CMK (cell line): ENCODE measurements at regions not wholly inside any gene's neighbourhood (a gene's known extent, or its start where the extent isn't known, plus 50 kb on each side); places are given as distances from the start of the nearest gene placed in this dataset.
"Not testable (repeated sequence)": the region's sequence is repeated elsewhere in the genome, so short reads cannot be mapped to it uniquely, and the experiment has no call there.

Experiments
- DNase-seq: peaks from one replicate; pipeline ENCODE4 v3.0.0-alpha.2; 2010; ENCODE audit warnings: low read depth

DNA sequence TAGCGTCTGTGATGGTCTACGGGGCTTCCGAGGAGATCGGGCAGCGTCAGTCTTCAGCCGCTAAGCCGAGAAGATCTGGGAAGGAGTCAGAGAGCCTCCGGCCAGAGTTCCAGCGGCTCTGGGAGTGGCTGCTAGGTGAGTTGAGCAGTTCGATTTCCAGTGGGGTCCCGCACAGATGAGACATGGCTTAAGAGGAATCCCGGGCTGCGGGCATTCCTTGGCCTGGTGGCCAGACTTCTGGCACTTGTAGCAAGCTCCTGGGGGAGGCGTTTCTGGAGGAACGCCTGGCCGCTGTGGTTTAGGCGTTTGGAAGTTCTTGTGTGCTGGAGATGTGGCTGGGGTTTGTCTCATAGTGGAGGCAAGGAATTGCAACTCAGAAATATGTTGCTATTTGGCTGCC is 915.3 kb upstream of the CRIM1 start:
- not testable (repeated sequence) for DNase-seq

DNA sequence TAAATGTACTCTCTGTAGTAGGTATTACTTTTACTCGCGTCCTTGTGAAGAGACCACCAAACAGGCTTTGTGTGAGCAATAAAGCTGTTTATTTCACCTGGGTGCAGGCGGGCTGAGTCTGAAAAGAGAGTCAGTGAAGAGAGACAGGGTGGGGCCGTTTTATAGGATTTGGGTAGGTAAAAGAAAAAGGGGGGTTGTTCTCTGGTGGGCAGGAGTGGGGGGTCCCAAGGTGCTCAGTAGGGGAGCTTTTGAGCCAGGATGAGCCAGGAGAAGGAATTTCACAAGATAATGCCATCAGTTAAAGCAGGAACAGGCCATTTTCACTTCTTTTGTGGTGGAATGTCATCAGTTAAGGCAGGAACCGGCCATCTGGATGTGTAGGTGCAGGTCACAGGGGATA is 918.7 kb upstream of the CRIM1 start:
- not testable (repeated sequence) for DNase-seq

DNA sequence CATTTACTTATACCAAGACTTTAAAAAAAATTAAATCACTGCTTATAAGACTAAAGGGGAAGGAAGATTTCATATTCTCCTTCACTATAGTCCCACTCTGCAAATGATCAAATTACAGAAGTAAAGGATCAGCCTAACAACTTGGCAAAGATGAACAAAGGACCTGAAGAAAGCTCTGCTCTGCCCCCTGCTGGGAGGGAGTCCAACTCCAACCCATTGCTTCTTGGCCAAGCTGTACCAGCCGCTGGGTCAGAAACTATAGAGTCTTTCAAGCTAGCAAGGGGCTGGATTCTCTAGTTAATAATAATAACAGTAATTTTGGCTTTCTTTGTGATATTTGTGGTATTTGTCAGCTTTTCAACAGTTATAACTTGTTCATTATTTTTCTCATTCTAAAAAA is 927.0 kb upstream of the CRIM1 start:
- peak; percentile 25 for DNase-seq

DNA sequence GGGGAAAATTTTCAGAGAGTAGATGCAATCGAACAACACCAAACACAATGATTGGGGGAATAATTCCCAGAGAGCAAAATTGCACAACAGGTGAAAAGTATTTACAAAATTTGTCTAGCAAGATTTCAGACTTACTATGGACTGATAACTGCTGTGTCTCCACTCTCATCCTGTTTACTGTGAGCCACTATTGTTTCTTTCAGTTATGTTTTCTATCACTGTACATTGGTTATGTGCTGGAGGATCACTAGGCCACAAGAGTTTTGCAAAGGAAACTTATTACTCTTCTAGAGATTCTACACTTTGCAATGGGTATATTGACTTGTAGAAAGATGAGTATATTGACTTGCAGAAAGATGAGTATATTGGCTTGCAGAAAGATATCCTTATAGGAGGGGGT is 934.1 kb upstream of the CRIM1 start:
- DNase-seq = no peak

DNA sequence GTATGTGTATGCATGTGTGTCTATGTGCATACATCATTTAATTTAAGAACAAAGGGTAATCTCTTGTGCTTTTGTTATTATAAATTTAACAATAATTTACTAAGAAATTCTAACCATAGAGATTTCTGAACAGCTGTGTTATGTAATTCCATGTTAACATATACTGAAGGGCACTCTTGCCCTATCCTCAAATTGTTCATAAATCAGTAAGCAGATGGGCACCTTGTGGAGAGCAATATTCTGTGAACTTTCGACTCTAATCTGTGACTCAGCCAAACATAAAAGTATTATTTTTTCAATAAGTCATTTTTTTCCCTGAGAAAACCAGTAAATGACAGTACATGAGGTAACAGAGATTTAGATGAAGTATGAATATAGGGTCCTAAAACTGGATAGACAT is 938.3 kb upstream of the CRIM1 start:
- DNase-seq = no peak

DNA sequence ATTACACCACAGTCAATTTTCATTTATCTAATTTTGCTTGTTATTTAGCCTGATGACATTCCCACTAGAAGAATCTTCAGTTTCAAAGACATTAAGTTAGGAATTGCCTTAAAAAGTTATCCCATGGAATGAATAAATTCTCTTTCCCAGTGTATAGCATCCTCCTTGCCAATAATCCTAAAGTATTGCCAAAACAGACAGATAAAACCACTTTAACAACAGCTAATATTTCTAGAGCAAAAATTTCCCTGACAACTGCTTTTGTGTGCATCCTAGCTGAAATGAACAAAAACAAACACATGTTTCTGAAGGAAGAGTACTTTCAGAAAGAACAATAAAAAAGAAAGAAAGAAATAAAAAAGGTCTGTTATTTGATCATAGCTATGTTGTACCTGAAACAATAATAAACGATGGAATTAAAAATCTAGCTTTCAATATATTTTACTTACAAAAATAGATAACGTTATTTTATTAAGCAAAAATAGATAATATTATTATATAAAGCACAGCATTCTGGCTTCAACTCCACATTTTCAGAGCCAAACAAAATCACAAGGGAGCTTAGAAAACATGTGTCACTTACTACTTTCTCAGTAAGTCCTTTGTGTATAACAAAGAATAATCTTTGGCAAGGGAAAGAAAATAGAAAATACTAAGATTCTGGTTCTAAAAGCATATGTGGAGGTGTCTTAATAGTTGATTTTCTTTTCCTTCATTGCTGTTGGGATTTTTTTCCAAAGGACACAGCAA is 939.0 kb upstream of the CRIM1 start:
- no peak for DNase-seq

DNA sequence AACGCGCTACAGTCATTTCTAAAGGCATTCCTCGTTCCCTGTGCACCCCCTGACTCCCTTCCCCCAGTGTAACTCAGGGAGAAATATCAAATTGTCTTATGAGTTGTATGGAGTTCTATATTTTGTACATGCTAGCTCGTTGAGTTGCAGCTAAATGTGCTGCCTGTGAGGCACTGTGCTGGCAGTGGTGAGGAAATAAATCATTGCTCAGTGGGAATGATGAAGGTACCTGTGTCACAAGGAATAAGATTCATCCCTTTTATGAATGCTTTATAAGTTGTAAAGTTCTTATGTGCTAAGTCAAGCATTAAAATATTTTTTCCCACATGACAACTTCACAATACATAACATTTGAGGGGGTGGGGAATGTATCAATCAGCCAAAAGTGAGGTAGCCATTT is 939.6 kb upstream of the CRIM1 start:
- DNase-seq = no peak

DNA sequence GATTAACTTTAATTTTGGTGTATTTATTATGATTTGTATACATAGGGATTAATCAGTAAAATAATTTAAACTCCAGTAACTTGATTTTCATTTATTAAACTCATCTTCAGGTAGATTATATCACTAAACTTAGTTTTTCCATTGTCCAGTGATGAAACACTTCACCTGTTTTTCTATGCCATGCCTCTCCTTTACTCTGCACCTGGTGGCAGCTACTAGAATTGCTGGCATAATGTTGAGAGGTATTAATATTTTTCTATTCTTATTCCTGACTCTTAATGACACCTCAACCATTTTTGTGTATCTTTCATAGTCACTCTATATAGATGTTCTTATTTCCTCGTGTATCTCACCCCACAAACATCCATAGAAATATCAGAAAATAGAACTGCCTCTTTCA is 940.3 kb upstream of the CRIM1 start:
- no peak for DNase-seq

DNA sequence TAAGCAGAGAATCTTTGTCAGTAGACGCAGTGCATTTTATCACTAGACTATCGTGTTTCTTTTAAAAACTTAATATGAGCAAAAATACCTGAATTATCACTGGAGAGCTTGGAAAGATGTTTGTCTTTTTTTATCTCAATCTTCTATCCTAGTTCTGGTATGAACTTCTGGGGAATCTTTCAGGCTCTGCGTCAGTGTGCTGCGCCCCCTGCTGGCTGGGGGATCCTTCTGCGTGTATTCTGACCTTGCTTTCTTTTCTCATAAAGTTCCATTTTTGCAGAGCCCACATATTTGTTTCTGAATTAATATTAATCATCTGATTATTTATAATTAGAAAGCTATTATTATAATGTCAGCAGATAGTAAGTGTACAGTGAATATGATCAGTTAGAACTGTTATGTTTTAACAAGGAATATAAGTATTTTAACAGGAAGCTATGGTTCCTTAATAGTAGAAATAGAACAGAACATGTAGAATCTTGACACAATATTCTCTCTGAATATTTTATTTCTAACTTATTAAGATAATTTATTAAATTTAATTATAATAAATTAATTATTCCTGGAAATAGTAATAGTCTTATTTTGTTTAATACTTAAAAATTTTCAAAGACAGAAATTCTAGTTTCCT is 945.0 kb upstream of the CRIM1 start:
- peak; percentile 15 for DNase-seq

DNA sequence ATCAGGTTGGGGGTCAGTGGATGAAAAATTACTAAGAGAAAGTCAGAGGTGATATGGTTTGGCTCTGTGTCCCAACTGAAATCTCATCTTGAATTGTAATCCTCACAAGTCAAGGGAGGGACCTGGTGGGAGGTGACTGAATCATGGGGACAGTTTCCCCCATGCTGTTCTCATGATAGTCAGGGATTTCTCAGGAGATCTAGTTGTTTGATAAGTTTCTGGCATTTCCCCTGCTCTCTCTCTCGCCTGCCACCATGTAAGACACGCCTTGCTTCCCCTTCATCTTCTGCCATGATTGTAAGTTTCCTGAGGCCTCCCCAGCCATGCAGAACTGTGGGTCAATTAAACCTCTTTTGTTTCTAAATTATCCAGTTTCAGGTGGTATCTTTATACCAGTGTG is 945.8 kb upstream of the CRIM1 start:
- no peak for DNase-seq

DNA sequence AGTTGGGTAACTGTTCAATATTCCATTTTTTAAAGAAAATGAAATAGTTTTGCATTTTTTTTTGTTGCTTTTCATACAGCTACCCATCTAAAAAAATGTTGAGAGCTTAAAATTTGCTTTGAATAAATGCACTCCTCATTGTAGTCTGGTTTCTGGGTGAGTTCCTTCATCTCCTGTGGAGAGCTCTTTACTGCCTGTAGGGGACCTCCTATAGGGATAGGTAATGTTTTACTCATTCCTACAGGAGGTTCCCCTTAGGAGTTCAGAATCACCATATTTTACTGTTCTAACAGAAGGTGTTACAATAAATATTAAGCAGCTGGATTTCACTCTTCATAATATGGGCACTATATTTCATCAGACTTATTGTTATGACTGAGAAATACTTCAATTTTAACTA is 947.3 kb upstream of the CRIM1 start:
- no peak for DNase-seq

DNA sequence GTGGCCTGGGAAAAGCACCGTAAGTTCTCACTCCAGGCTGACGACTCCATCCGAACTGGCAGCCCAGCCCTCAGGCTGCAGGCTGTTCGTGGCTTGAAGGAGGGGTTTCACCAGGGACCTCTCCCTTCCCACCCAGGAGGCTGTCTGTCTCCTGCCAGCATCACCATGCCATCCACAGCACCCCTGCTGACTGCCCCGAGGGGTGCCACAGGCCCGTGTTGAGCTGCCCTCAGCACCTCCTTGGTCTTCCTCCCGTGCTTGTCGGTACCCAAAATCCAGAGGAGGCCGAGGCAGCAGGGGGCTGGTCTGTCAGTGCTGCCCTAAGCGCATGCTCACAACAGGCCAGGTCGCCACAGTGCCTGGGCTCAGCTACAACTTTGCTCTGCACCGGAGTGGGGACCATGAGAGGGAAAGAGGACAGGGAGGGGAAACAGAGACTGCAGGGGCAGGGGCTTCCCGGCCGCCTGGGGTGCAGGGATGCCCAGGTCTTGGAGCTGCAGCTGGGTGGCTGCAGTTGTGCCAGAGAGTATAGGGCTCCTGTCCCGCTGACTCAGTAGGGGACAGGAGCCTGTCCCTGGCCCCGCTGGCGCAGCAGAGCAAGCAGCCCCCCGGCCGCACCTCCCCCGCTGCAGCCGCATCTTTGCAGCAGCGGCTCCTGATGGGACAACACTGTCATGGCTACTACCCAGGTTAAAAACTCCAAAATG is 963.7 kb upstream of the CRIM1 start:
- no peak for DNase-seq

DNA sequence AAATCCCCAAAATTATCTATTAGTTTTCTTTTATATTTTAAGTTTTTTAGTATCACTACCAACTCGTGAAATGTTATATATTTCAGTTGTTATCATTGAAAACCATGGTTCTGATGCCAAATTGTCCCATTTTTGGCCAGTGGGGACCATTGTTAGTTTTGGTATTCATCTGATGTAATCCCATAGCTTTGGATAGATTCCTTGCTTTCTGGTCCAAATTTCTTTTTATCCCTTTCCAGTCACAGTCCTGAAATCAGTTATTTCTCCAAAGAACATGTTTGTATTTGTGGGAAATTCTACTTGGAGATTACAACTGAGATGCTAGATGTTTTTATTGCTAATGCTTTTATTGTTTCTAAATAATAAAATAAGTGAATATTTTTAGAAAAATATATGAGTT is 976.8 kb upstream of the CRIM1 start:
- no peak for DNase-seq

DNA sequence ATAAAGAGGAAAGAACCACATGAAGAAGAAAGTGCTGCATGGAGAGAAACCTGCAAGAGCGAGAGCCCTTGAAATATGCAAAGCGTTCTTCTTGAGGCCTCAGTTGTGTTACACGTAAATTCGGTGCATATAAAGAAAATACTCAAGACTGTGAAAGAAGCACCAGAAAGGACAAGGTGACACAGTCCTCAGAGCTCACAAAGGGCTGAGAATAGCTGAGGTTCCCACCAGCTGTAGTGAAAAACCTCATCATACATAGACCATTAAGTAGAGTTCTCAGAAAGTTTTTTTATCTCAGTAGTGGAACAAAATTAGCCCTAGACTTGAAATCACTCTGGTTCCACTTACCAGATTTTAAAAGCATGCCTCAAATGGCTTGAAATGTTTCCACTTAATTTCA is 980.7 kb upstream of the CRIM1 start:
- DNase-seq = no peak

DNA sequence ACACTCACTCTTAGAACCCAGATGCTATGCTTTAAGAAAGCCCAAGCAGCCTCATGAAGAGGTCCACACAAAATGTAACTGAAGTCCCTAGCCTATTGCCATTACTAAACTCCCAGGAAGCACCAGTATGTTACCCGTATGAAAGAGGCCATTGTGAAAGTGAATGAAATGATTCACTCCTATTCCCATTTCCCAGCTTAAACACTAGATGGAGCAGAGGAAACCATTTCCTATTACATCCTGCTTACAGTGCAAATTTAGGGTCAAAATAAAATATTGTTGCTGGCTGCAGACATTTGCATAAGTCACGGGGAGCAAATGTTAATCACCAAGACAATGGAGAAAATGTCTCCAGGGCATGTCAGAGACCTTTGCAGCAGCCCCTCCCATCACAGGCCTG is 989.7 kb upstream of the CRIM1 start:
- no peak for DNase-seq

DNA sequence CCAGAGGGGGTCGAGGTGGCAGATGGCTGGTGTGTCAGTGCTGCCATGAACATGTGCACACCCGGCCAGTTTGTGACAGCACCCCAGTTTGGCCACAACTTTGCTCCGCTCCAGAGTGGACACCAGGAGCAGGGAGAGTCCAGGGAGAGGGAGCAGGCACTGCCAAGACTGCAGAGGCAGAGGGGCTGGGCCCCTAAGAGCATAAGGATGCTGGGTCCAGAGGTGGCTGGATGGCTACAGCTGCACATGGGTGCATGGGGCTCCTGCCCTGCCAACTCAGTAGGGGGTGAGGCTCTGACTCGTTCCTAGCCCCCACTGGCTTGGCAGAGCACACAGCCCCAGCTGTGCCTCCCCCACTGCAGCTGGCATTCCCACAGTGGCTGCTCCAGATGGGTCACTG is 999.2 kb upstream of the CRIM1 start:
- DNase-seq = no peak

DNA sequence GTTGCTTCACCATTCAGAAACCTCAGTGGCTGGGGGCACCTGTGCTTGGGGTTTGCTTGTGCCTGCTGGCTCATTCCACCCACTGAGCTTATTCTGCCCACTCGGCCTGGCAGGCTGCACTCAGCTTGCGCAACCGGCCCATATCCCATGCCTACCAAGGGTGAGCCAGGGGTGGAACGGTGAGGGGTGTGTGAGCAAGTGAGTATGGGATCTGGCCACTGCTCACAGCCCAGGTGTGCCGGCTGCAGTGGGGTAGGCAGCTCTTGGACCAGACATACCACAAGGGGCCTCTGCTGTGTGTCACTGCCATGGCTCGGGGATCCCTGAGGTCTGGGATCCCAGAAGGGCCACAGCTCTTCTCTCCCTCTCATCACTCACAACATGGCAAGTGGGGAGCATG is 1000.5 kb upstream of the CRIM1 start:
- DNase-seq = no peak

DNA sequence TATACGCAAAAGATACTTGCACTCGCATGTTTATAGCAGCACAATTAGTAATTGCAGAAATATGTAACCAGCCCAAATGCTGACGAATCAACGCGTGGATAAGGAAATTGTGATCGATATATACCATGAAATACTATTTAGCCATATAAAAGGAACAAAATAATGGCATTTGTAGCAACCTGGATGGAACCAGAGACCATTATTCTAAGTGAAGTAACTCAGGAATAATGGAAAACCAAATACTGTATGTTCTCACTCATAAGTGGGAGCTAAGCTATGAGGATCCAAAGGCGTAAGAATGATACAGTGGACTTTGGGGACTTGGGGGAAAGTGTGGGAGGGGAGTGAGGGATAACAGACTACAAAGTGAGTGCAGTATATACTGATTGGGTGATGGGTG is 1008.0 kb upstream of the CRIM1 start:
- DNase-seq = no peak

DNA sequence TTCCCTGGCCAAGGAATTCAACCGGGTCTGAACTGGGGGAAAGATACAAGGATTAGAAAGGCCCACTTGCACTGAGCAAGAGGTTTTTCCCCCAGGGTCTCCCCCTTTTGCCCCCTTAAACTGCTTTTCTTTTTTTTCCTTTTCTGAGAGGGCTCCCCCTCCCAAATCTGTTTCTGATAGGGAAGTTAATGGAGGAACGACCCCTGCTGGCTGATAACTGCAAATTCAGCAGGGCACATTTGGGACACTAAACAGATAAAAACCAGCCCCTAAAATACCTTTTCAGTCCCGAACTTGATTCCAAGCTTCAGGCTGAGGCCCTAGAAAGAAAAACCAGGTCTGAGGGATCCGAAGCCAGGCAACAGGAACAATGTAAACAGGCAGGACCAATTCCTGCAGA is 1012.4 kb upstream of the CRIM1 start:
- no peak for DNase-seq

DNA sequence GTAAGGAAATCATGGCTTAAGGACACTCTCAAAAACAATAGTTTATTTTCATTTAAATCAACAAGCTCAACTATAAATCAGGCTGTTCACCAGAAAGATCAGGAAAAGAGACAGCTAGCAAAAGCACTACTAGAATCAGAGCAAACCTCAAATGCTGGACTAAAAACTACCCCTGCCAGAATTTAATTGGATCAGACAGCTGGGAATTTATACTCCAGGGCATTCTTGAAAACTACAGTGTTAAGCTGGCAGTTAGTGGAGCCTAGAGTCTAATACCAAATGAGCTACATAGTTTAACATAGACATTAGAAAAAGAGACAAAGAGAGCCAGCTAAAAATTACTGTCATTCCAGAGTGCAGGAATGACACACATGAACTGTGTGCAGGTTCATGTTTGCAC is 1016.4 kb upstream of the CRIM1 start:
- no peak for DNase-seq

DNA sequence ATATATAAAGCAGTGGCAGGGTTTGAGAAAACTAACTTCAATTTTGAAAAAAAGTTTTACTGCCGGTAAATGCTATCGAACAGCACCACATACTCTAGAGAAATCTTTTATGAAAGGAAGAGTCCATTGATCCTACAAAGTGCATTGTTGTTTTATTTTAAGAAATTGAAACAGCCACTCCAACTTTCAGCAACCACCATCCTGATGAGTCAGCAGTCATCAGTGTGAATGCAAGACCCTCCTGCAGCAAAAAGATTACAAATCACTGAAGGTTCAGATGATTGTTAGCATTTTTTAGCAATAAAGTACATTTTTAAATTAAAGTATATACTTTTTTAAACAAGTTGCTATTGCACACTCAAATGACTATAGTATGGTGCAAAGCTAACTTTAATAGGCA is 1017.7 kb upstream of the CRIM1 start:
- no peak for DNase-seq

DNA sequence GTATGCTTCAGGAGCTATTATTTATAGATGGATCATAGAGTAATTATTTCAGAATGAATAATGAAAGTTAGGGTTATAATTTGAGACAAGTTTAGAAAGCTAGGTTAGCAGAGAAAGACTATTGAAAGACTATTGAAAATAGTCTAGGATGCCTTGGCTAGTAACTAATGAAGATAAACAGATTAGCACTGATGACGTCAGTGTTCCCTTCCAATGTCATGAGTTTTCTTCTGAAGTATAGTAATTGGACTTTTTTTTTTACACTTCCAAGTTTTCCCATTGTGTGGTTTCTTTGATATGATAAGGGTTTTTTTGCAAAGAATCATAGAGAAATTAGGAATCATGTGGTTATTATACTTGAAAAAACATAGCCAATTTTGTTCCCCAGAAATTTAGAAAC is 1041.5 kb upstream of the CRIM1 start:
- no peak for DNase-seq

DNA sequence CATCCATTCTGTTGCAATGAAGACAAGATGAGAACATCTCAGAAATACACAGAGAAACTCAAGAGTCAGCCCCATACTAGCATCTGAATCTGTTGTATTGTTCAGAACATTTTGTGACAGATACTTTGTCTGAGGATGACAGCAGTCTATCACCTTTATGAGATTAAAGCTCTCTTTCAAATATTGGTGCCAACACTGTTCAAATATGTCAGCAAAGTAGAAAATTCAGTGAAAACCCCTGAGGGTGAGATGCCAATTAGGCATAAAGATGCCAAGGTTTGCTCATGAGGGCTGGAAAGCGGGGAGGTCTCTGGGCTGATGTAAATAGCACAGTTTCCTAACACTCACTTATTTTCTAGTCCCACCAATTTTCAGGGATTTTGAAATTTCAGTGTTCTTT is 1054.2 kb upstream of the CRIM1 start:
- no peak for DNase-seq

DNA sequence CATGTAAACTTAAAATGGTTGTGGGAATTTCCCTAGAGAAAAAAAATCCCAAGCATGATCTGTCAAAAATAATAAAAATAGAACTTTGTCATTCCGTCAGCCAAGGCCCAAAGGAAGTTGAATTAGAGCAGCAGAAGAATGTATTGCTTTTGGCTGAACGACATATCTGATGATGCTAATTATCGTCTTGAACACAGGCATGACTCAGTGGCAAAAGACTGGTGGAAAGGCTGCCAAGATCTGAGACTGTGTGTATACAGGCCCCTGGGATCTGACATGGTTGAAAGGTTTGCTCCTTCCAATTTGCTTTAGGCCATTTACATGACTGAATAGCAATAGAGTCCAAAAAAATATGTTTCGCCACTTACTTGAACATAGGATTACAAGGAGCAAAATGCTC is 1057.1 kb upstream of the CRIM1 start:
- no peak for DNase-seq
